ENCODE measurements at regions not wholly inside any gene's neighbourhood (a gene's known extent, or its start where the extent isn't known, plus 50 kb on each side); places are given as distances from the start of the nearest gene placed in this dataset.

DNA sequence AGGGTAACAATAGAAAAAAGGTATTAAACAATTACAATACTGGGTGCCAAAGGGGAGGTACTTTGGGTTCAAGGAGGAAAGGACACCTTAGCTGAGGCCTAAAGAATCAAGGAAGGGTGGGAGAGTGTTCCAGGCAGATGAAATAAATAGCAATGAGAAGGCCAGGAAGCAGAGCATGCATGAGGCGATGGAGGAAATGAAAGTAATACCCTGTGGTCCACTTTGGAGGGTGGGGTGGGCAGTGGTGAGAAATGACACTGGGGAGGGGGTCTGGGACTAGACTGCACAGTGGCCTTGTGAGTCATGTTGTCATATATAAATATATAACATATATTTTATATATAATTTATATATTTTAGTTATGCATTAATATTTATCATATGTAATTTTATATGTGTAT lies 55.9 kb downstream of the BHLHE40 start:
- H3K27me3 Mint-ChIP-seq (ENCODE audit: insufficient read depth, unreplicated experiment) = no peaks in the 10 kb centered on the region
- H3K4me3 Mint-ChIP-seq (ENCODE audit: unreplicated experiment) = no peak overlapping the region
- H3K4me1 Mint-ChIP-seq (ENCODE audit: insufficient read depth, unreplicated experiment) = no peaks in the 10 kb centered on the region
- no peaks in the 10 kb centered on the region for H3K36me3 Mint-ChIP-seq (ENCODE audit: insufficient read depth, unreplicated experiment)
- TF ChIP-seq, protein P1, sequence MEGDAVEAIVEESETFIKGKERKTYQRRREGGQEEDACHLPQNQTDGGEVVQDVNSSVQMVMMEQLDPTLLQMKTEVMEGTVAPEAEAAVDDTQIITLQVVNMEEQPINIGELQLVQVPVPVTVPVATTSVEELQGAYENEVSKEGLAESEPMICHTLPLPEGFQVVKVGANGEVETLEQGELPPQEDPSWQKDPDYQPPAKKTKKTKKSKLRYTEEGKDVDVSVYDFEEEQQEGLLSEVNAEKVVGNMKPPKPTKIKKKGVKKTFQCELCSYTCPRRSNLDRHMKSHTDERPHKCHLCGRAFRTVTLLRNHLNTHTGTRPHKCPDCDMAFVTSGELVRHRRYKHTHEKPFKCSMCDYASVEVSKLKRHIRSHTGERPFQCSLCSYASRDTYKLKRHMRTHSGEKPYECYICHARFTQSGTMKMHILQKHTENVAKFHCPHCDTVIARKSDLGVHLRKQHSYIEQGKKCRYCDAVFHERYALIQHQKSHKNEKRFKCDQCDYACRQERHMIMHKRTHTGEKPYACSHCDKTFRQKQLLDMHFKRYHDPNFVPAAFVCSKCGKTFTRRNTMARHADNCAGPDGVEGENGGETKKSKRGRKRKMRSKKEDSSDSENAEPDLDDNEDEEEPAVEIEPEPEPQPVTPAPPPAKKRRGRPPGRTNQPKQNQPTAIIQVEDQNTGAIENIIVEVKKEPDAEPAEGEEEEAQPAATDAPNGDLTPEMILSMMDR (IDR thresholded peaks at IDR 0.05; ENCODE audit: unreplicated experiment) = no peak
- BruUV-seq (replicated peaks) = no TSS peak
- H3K27ac Mint-ChIP-seq (ENCODE audit: low read depth, unreplicated experiment) = no peak overlapping the region
- H3K9me3 Mint-ChIP-seq (ENCODE audit: unreplicated experiment) = no peaks in the 10 kb centered on the region
- no peak for DNase-seq (ENCODE audit: unreplicated experiment)
- ChIA-PET POLR2A (no interaction called here), CTCF (interaction anchor here (0.7 to 1.4 kb wide), 2 partner anchors 9 to 324 kb away, joined by 3 read pairs; no protein-coding TSS in a partner anchor)
- intact Hi-C loops (cut with micrococcal nuclease) = no loop called here

DNA sequence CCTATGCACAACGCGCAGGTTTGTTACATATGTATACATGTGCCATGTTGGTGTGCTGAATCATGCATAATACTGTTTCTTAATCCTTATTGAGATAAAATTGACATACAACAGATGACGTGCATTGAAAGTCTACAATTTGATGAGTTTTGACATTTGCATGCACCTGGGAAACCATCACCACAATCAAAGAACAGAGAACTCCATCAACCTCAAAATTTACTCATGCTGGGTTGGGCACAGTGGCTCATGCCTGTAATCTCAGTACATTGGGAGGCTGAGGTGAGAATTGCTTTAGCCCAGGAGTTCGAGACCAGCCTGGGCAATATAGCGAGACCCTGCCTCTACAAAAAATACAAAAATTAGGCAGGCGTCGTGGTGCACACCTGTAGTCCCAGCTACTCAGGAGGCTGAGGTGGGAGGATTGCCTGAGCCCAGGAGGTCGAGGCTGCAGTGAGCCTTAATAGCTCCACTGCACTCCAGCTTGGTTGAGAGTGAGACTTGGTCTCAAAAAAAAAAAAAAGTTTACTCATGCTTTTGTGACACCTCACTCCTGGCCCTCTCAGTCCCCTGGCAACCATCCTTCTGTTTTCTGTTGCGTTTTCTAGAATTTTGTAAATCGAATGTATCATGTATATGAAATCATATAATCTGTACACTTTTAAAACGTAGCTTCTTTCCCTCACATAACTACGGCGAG lies 56.6 kb downstream of the BHLHE40 start:
- no peak for DNase-seq (ENCODE audit: unreplicated experiment)
- TF ChIP-seq, protein P1 (IDR thresholded peaks at IDR 0.05; ENCODE audit: unreplicated experiment) = no peak
- CTCF ChIA-PET = interaction anchor here (0.5 to 1.7 kb wide), 4 partner anchors 10 to 324 kb away, joined by 3 to 8 read pairs (median 3); no protein-coding TSS in a partner anchor
- POLR2A ChIA-PET = no interaction called here
- BruUV-seq (replicated peaks) = no TSS peak
- intact Hi-C loops (cut with micrococcal nuclease) = no loop called here
- no peaks in the 10 kb centered on the region for H3K9me3 Mint-ChIP-seq (ENCODE audit: unreplicated experiment)
- no peaks in the 10 kb centered on the region for H3K4me1 Mint-ChIP-seq (ENCODE audit: insufficient read depth, unreplicated experiment)
- H3K27ac Mint-ChIP-seq (ENCODE audit: low read depth, unreplicated experiment) = no peak overlapping the region
- no peaks in the 10 kb centered on the region for H3K27me3 Mint-ChIP-seq (ENCODE audit: insufficient read depth, unreplicated experiment)
- H3K36me3 Mint-ChIP-seq (ENCODE audit: insufficient read depth, unreplicated experiment) = no peaks in the 10 kb centered on the region
- no peak overlapping the region for H3K4me3 Mint-ChIP-seq (ENCODE audit: unreplicated experiment)

DNA sequence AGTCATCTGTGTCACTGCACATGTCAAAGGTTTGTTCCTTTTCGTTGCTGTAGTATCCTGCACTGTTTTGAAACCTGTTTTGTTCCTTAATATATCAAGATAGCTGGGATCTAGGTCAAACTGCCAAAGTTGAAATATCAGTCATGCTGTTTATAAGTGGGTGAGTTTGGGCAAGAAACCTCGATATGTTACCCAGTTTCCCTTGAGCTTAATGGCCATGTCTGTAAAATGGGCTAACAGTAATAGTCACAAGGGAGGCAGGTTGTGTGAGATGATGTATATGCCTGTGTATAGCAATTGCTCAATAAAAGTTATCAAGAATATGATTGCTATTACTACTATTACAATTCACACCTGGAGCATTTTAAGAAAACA lies 57.1 kb downstream of the BHLHE40 start:
- intact Hi-C loops (cut with micrococcal nuclease) = no loop called here
- CTCF ChIA-PET = interaction anchor here (0.5 to 1.7 kb wide), 3 partner anchors 12 to 324 kb away, joined by 3 to 8 read pairs (median 3); no protein-coding TSS in a partner anchor
- no peak for DNase-seq (ENCODE audit: unreplicated experiment)
- Mint-ChIP-seq H3K4me1 (ENCODE audit: insufficient read depth, unreplicated experiment) (no peaks in the 10 kb centered on the region), H3K4me3 (ENCODE audit: unreplicated experiment) (no peak overlapping the region), H3K27me3 (ENCODE audit: insufficient read depth, unreplicated experiment) (no peaks in the 10 kb centered on the region), H3K27ac (ENCODE audit: low read depth, unreplicated experiment) (no peak overlapping the region), H3K9me3 (ENCODE audit: unreplicated experiment) (no peaks in the 10 kb centered on the region), H3K36me3 (ENCODE audit: insufficient read depth, unreplicated experiment) (no peaks in the 10 kb centered on the region)
- POLR2A ChIA-PET = no interaction called here
- TF ChIP-seq, protein P1 (IDR thresholded peaks at IDR 0.05; ENCODE audit: unreplicated experiment) = no peak
- BruUV-seq (replicated peaks) = no TSS peak

DNA sequence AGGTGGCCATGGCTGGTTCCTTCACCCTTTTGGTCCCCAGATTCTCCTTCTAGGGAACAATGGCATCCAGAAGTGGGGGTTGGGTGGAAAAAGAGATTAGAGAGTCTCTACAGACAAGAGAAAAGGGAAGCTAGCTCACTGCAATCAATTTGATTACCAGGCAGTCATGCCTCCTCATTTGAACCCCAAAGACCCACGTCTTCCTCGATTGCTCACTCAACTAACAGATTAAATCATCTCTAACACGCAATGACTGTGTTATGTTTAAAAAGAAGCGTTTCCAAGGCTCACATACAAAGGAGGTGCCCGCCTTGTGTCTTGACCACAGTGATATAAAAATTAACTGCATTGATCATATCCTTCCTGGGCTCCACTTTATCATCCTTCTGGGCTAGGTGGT lies 57.6 kb downstream of the BHLHE40 start:
- H3K36me3 Mint-ChIP-seq (ENCODE audit: insufficient read depth, unreplicated experiment) = no peaks in the 10 kb centered on the region
- BruUV-seq (replicated peaks) = no TSS peak
- intact Hi-C loops (cut with micrococcal nuclease) = no loop called here
- H3K27me3 Mint-ChIP-seq (ENCODE audit: insufficient read depth, unreplicated experiment) = no peaks in the 10 kb centered on the region
- TF ChIP-seq, protein P1 (IDR thresholded peaks at IDR 0.05; ENCODE audit: unreplicated experiment) = no peak
- H3K27ac Mint-ChIP-seq (ENCODE audit: low read depth, unreplicated experiment) = no peak overlapping the region
- no peaks in the 10 kb centered on the region for H3K9me3 Mint-ChIP-seq (ENCODE audit: unreplicated experiment)
- ChIA-PET CTCF (interaction anchor here (0.5 to 1.7 kb wide), 3 partner anchors 13 to 325 kb away, joined by 3 to 8 read pairs (median 3); no protein-coding TSS in a partner anchor), POLR2A (no interaction called here)
- H3K4me1 Mint-ChIP-seq (ENCODE audit: insufficient read depth, unreplicated experiment) = no peaks in the 10 kb centered on the region
- DNase-seq (ENCODE audit: unreplicated experiment) = no peak
- no peak overlapping the region for H3K4me3 Mint-ChIP-seq (ENCODE audit: unreplicated experiment)
